ENCODE measurements at regions not wholly inside any gene's neighbourhood (a gene's known extent, or its start where the extent isn't known, plus 50 kb on each side); places are given as distances from the start of the nearest gene placed in this dataset.
"Not testable (repeated sequence)": the region's sequence is repeated elsewhere in the genome, so short reads cannot be mapped to it uniquely, and the experiment has no call there.

DNA sequence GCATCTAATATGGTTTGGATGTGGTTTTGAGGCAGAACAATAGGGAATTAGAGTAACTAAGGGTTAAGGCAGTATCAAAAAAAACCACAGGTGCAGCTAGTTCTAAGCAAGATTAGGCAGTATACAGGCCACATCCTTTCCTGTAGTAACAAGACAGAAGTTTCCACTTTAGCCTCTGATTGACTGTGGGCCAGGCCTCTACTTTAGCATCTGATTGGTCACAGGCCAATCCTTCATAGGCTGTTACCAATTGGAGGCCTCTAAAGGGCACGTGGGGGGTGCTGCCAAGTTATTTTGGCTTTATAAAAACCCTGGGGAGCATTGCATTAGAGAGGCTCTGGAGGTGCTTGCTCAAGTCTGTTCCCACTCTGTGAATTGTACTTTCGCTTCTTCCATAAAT, 144.1 kb upstream of the ST8SIA4 start:
- intact Hi-C loops (cut with micrococcal nuclease): no loop called here
- Histone ChIP-seq H3K4me1 (ENCODE audit: insufficient read depth, low read length) (no peaks in the 10 kb centered on the region), H3K27ac (ENCODE audit: low read length) (no peak overlapping the region), H4K20me1 (ENCODE audit: low read length) (no peaks in the 10 kb centered on the region), H3K4me2 (ENCODE audit: low read length) (no peak overlapping the region), H3K79me2 (ENCODE audit: low read length) (no peaks in the 10 kb centered on the region), H3K36me3 (ENCODE audit: low read depth, low read length) (no peaks in the 10 kb centered on the region), H2AFZ (ENCODE audit: low read length) (no peak overlapping the region), H3K4me3 (ENCODE audit: low read length) (no peak overlapping the region), H3K27me3 (ENCODE audit: low read length) (no peaks in the 10 kb centered on the region), H3K9ac (ENCODE audit: low read length) (no peak overlapping the region), H3F3A (ENCODE audit: low read length, unreplicated experiment) (no peaks in the 10 kb centered on the region), H3K9me2 (replicated peaks; ENCODE audit: low read length) (no peaks in the 10 kb centered on the region), H3K9me3 (ENCODE audit: low read length) (no peaks in the 10 kb centered on the region)
- no peak for TF ChIP-seq EZH2 (IDR thresholded peaks at IDR 0.05; ENCODE audit: low read length, unreplicated experiment)
- TF ChIP-seq, protein P1, sequence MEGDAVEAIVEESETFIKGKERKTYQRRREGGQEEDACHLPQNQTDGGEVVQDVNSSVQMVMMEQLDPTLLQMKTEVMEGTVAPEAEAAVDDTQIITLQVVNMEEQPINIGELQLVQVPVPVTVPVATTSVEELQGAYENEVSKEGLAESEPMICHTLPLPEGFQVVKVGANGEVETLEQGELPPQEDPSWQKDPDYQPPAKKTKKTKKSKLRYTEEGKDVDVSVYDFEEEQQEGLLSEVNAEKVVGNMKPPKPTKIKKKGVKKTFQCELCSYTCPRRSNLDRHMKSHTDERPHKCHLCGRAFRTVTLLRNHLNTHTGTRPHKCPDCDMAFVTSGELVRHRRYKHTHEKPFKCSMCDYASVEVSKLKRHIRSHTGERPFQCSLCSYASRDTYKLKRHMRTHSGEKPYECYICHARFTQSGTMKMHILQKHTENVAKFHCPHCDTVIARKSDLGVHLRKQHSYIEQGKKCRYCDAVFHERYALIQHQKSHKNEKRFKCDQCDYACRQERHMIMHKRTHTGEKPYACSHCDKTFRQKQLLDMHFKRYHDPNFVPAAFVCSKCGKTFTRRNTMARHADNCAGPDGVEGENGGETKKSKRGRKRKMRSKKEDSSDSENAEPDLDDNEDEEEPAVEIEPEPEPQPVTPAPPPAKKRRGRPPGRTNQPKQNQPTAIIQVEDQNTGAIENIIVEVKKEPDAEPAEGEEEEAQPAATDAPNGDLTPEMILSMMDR (conservative IDR thresholded peaks at IDR 0.05; ENCODE audit: low read depth, low read length): no peak
- TF ChIP-seq EZH2phosphoT487 (IDR thresholded peaks at IDR 0.05; ENCODE audit: borderline replicate concordance, low read length): no peak
- no TSS peak for BruUV-seq (replicated peaks)
- ChIA-PET CTCF (no interaction called here), POLR2A (ENCODE audit: unreplicated experiment) (no interaction called here)
- no peak for ATAC-seq
- no peak for DNase-seq

DNA sequence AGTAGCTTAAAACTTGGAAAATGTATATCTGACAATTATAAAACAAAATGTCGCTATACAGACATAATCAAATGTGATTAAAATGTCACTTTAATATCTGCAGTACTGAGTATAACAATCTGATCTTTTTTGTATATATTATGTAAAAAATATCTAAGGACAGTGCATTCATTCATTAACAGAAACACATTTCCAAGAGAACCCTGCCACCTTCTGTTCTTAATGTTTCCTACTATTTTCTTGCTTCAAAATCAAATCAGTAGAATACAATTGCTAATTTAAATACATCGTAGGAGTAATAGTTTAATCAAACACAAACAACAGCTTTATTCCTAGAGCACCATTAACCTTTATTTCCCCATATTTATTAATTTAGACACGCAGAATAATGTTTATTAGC, 142.6 kb upstream of the ST8SIA4 start:
- no peaks in the 10 kb centered on the region for H3K27me3 ChIP-seq (ENCODE audit: low read length)
- no peak overlapping the region for H3K27ac ChIP-seq (ENCODE audit: low read length)
- H3K4me2 ChIP-seq (ENCODE audit: low read length): no peak overlapping the region
- no peaks in the 10 kb centered on the region for H3K36me3 ChIP-seq (ENCODE audit: low read depth, low read length)
- no peak for TF ChIP-seq EZH2 (IDR thresholded peaks at IDR 0.05; ENCODE audit: low read length, unreplicated experiment)
- TF ChIP-seq EZH2phosphoT487 (IDR thresholded peaks at IDR 0.05; ENCODE audit: borderline replicate concordance, low read length): no peak
- TF ChIP-seq, protein P1 (conservative IDR thresholded peaks at IDR 0.05; ENCODE audit: low read depth, low read length): peak; percentile 54
- H3K4me1 ChIP-seq (ENCODE audit: insufficient read depth, low read length): no peaks in the 10 kb centered on the region
- intact Hi-C loops (cut with micrococcal nuclease): loop anchor here (1.0 kb wide), 4 partner anchors 271 to 615 kb away; no protein-coding TSS in a partner anchor
- DNase-seq (peak; percentile 44), ATAC-seq (peak; percentile 46)
- H3K9ac ChIP-seq (ENCODE audit: low read length): no peak overlapping the region
- POLR2A ChIA-PET (ENCODE audit: unreplicated experiment): no interaction called here
- H3K9me2 ChIP-seq (replicated peaks; ENCODE audit: low read length): no peaks in the 10 kb centered on the region
- no peak overlapping the region for H2AFZ ChIP-seq (ENCODE audit: low read length)
- no peak overlapping the region for H3K4me3 ChIP-seq (ENCODE audit: low read length)
- no peaks in the 10 kb centered on the region for H3K9me3 ChIP-seq (ENCODE audit: low read length)
- CTCF ChIA-PET: no interaction called here
- BruUV-seq (replicated peaks): no TSS peak
- no peaks in the 10 kb centered on the region for H3K79me2 ChIP-seq (ENCODE audit: low read length)
- H3F3A ChIP-seq (ENCODE audit: low read length, unreplicated experiment): no peaks in the 10 kb centered on the region
- no peaks in the 10 kb centered on the region for H4K20me1 ChIP-seq (ENCODE audit: low read length)

GRCh38 chr5:101040002-101040401, 136.9 kb upstream of the ST8SIA4 start:
- H3K4me1 ChIP-seq (ENCODE audit: insufficient read depth, low read length); H3K79me2 ChIP-seq (ENCODE audit: low read length); H3K9ac ChIP-seq (ENCODE audit: low read length); H3F3A ChIP-seq (ENCODE audit: low read length, unreplicated experiment); BruUV-seq (replicated peaks); H3K9me2 ChIP-seq (replicated peaks; ENCODE audit: low read length); intact Hi-C loops (cut with micrococcal nuclease); H3K36me3 ChIP-seq (ENCODE audit: low read depth, low read length); DNase-seq; ATAC-seq; H3K9me3 ChIP-seq (ENCODE audit: low read length); H2AFZ ChIP-seq (ENCODE audit: low read length); H3K4me3 ChIP-seq (ENCODE audit: low read length); H3K27ac ChIP-seq (ENCODE audit: low read length); H3K27me3 ChIP-seq (ENCODE audit: low read length); CTCF ChIA-PET; H4K20me1 ChIP-seq (ENCODE audit: low read length); H3K4me2 ChIP-seq (ENCODE audit: low read length): not testable (repeated sequence)
- POLR2A ChIA-PET (ENCODE audit: unreplicated experiment): interaction anchor here (0.6 kb wide), 1 partner anchor 14 kb away, joined by 3 read pairs; no protein-coding TSS in a partner anchor

All from PC-3 (cell line).